Omental fat pad (tissue), 3 donors: ENCODE measurements at regions not wholly inside any gene's neighbourhood (a gene's known extent, or its start where the extent isn't known, plus 50 kb on each side); places are given as distances from the start of the nearest gene placed in this dataset.
"Not testable (repeated sequence)": the region's sequence is repeated elsewhere in the genome, so short reads cannot be mapped to it uniquely, and the experiment has no call there.

Experiments used
- ATAC-seq: fragments of 150-250 bp; one replicate; pipeline ENCODE4 v1.9.1; 2016; ENCODE audit warnings: mild to moderate bottlenecking, moderate library complexity; ENCODE audit not compliant: low FRiP score
- DNase-seq: peaks from one replicate; pipeline ENCODE4 v3.0.0-alpha.2; 2019; ENCODE audit warnings: low spot score
- TF ChIP-seq, protein P1 (sequence below), 3 donors: fragments of 450-650 bp; IDR thresholded peaks; one replicate each; pipeline ENCODE4 v1.5.1; 2016 to 2017; ENCODE audit warnings: antibody characterized with exemption in 3 of 3, mild to moderate bottlenecking in 3 of 3, moderate library complexity in 2 of 3

GRCh38 chr1:96521010-96521409, 200.6 kb upstream of the PTBP2 start:
- TF ChIP-seq, protein P1, sequence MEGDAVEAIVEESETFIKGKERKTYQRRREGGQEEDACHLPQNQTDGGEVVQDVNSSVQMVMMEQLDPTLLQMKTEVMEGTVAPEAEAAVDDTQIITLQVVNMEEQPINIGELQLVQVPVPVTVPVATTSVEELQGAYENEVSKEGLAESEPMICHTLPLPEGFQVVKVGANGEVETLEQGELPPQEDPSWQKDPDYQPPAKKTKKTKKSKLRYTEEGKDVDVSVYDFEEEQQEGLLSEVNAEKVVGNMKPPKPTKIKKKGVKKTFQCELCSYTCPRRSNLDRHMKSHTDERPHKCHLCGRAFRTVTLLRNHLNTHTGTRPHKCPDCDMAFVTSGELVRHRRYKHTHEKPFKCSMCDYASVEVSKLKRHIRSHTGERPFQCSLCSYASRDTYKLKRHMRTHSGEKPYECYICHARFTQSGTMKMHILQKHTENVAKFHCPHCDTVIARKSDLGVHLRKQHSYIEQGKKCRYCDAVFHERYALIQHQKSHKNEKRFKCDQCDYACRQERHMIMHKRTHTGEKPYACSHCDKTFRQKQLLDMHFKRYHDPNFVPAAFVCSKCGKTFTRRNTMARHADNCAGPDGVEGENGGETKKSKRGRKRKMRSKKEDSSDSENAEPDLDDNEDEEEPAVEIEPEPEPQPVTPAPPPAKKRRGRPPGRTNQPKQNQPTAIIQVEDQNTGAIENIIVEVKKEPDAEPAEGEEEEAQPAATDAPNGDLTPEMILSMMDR (IDR thresholded peaks at IDR 0.05), result no peak
- no peak for DNase-seq
- ATAC-seq, result no peak

DNA sequence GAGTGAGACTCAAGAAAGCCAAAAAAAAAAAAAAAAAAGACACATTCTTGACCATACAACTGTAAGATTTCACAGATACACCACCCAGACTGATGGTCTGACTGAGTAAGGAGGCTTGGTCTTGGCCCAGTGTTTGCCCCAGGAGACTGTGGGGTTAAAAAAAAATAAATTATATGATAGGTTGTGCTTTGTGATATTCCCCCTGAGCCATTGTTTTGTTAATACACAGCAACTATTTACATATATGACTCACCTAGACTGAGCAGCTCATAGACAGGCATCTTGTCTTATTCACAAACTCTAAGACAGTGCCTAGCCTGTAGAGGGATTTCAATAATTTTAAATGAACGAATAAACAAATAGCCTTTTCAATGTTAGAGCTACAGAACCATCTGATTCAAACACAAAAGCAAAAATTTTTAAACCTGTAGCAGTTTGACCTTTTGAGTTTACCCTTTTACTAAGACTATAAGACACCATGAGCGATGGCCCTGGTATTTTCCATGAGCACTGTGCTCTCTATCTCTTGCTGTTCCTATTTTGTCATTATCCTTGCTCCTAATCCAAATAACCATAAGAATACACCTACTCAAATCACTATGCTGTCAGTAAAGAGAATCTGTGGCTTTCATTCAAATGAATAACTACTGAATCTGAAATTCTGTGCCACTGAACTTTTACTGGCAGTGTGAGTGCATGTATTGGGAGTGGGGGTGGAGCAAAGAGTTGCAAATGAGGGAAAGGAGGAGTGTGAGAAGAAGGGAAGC, 199.4 kb upstream of the PTBP2 start:
- TF ChIP-seq, protein P1 (IDR thresholded peaks at IDR 0.05), result no peak
- no peak for DNase-seq
- no peak for ATAC-seq

DNA sequence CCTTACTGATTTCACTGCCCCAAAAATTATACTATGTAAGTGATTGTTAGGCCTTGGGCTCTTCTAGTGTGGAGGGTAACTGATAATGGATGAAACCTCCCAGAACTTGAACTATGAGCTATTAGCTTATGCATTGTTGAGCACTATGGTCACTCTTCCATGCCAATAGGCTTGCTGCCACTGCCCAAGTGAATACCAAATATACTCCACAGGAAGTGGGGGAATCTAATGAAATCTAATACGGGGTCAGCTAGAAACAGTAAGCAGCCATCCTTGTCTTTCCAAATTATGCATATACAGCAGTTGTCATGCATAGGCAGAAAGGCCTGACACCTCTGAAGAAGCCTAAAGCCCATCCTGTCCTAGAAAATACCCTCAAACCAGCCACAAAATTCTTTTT, 198.7 kb upstream of the PTBP2 start:
- DNase-seq (no peak), ATAC-seq (no peak)
- TF ChIP-seq, protein P1 (IDR thresholded peaks at IDR 0.05), result no peak

- no peak for DNase-seq
- TF ChIP-seq, protein P1 (IDR thresholded peaks at IDR 0.05), result no peak
- no peak for ATAC-seq
These were observed 197.5 kb upstream of the PTBP2 start for GRCh38 chr1:96524100-96524499.

DNA sequence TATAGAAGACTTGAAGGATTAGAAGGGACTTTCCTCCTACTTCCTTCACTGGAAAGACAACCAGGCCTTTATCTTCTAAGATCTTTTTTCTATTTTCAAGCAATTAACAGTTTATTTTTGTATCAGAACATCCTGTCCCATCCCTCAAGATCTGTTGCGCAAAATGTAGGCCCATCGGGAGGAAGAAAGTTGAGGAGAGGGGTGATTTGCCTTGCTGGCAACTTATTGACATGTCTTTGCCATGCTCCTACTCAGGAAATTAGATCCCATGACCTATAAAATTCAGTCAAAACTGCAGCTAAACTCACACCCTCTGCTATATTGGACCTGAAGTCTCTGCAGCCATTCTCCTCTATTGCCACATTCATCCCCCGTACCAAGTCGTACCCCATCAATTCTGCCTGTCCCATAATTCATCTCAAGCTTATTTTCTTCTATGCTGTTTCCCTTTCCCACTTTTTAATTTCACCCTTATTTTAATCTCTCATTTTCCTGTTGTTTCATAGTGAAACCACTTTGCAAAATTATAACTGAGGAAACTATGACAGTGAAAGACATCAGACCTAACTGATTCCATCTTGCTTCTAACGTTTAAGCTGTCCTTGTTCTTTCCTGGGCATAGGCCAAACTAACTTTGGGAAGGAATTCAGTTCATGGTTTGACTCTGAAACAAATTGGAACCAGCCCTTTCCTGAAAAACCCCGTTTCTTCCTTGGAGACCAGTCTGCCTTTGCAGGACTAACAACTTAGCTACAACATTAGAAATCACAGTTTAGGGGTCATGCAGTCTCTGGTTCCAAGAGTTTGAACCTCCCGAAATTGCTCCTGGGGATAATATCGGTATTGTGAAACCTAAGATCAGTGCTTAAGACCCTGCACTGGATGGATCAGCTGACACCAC, 195.7 kb upstream of the PTBP2 start:
- no peak for ATAC-seq
- no peak for DNase-seq

GRCh38 chr1:96528672-96529071, 192.9 kb upstream of the PTBP2 start:
- ATAC-seq, DNase-seq: not testable (repeated sequence)

More for the DNA sequence above, 195.7 kb upstream of the PTBP2 start:
- TF ChIP-seq, protein P1 (IDR thresholded peaks at IDR 0.05), result no peak

GRCh38 chr1:96533820-96534219, 187.8 kb upstream of the PTBP2 start:
- TF ChIP-seq, protein P1 (IDR thresholded peaks at IDR 0.05), result no peak
- ATAC-seq (no peak), DNase-seq (no peak)
